K562 (cell line): ENCODE measurements at regions not wholly inside any gene's neighbourhood (a gene's known extent, or its start where the extent isn't known, plus 50 kb on each side); places are given as distances from the start of the nearest gene placed in this dataset.

Experiments used
- ATAC-seq: fragments of 200-7000 bp; cut with Tn5 transposase; 3 replicates; pipeline ENCODE4 v1.9.1; 2020; ENCODE audit warnings: moderate library complexity
- BruUV-seq: library from RNA; stranded (reverse); fragments of 400-500 nt; replicated peaks from 2 replicates; lab custom pipeline; 2021; lab: Mats Ljungman, UMichigan
- CTCF ChIA-PET: fragments of 300-600 bp; formaldehyde crosslinking; extraction: SDS; loops from one replicate; lab custom pipeline; 2021; ENCODE audit warnings: low intra/inter-chr PET ratio; lab: Yijun Ruan, JAX
- POLR2A ChIA-PET: fragments of 300-600, 350-650 bp; sonication (Branson Sonifier 250); formaldehyde crosslinking; extraction: SDS; loops from one replicate; lab custom pipeline; 2021; ENCODE audit warnings: antibody characterized with exemption, inconsistent platforms; lab: Yijun Ruan, JAX
- DNase-seq, 4 experiments: peaks; one replicate each; pipeline versions ENCODE4 v3.0.0 to v3.0.0-alpha.2; 2011 to 2018; ENCODE audit warnings: low spot score in 3 of 4, mixed read lengths in 3 of 4; ENCODE audit errors: extremely low read depth in 1 of 4
- FAIRE-seq: peaks from 2 replicates; lab custom pipeline; 2011; peaks lifted over from hg19 to GRCh38; lab: Jason Lieb, UNC
- H2AFZ ChIP-seq: 2 replicates; pipeline ENCODE4 v1.6.0; 2011; ENCODE audit warnings: low read depth, low read length, control low read depth, inconsistent platforms
- H3K27ac ChIP-seq: fragments of 200-600 bp; 3 replicates; pipeline ENCODE4 v1.8.0; 2011; ENCODE audit warnings: low read depth, mild to moderate bottlenecking, control low read depth, inconsistent platforms, low read length, moderate library complexity, mixed read lengths; ENCODE audit errors: extremely low read depth
- H3K27me3 ChIP-seq, 2 experiments: fragments of 300-600 bp in 1 of 2; 2 replicates in 1 of 2; 3 replicates in 1 of 2; pipeline versions ENCODE4 v1.6.0 to v1.8.0; 2011; ENCODE audit warnings: inconsistent platforms in 2 of 2, low read length in 2 of 2, mild to moderate bottlenecking in 1 of 2, mixed read lengths in 1 of 2, moderate library complexity in 1 of 2; ENCODE audit not compliant: control insufficient read depth in 2 of 2, insufficient read depth in 2 of 2
- H3K36me3 ChIP-seq: fragments of 300-600 bp; 3 replicates; pipeline ENCODE4 v1.8.0; 2011; ENCODE audit warnings: mild to moderate bottlenecking, low read length, inconsistent platforms; ENCODE audit not compliant: control insufficient read depth, insufficient read depth
- H3K4me1 ChIP-seq, 2 experiments: fragments of 200-600 bp in 1 of 2; replicated peaks in 1 of 2; 2 replicates in 1 of 2; 3 replicates in 1 of 2; pipeline versions ENCODE4 v1.5.1 to v1.8.0; 2011; ENCODE audit warnings: inconsistent platforms in 2 of 2, low read length in 2 of 2, mild to moderate bottlenecking in 1 of 2, mixed read lengths in 1 of 2, moderate library complexity in 1 of 2; ENCODE audit not compliant: control insufficient read depth in 2 of 2, insufficient read depth in 2 of 2
- H3K4me2 ChIP-seq: 2 replicates; pipeline ENCODE4 v1.6.1; 2011; ENCODE audit warnings: low read length, control low read depth, inconsistent platforms, mixed read lengths; ENCODE audit not compliant: insufficient read depth
- H3K4me3 ChIP-seq: fragments of 200-600 bp; sonication (generic), shearing (Covaris generic); 2 replicates; pipeline ENCODE4 v1.5.1; 2016; ENCODE audit warnings: control low read depth, inconsistent platforms
- H3K79me2 ChIP-seq: fragments of 200-600 bp; 3 replicates; pipeline ENCODE4 v1.8.0; 2011; ENCODE audit warnings: low read length, inconsistent platforms; ENCODE audit not compliant: control insufficient read depth, insufficient read depth
- H3K9ac ChIP-seq, 2 experiments: 2 replicates each; pipeline versions ENCODE4 v1.6.0 to v1.6.1; 2011; ENCODE audit warnings: low read depth in 2 of 2, low read length in 2 of 2, control low read depth in 1 of 2, inconsistent platforms in 1 of 2, mild to moderate bottlenecking in 1 of 2, mixed read lengths in 1 of 2; ENCODE audit not compliant: insufficient read depth in 1 of 2
- H3K9me1 ChIP-seq: one replicate; pipeline ENCODE4 v1.6.0; 2011; ENCODE audit warnings: inconsistent platforms, mild to moderate bottlenecking, low read length, moderate library complexity; ENCODE audit not compliant: control insufficient read depth, insufficient read depth
- H3K9me3 ChIP-seq: replicated peaks from 2 replicates; pipeline ENCODE4 v1.5.1; 2011; ENCODE audit warnings: low read depth, low read length, inconsistent platforms; ENCODE audit not compliant: control insufficient read depth, insufficient read depth
- H4K20me1 ChIP-seq: replicated peaks from 2 replicates; pipeline ENCODE4 v1.6.1; 2011; ENCODE audit warnings: low read length, inconsistent platforms, mixed read lengths; ENCODE audit not compliant: control insufficient read depth, insufficient read depth
- ASH1L ChIP-seq: fragments of 450-650 bp; IDR thresholded peaks from 2 replicates; pipeline ENCODE4 v1.6.1; 2018; ENCODE audit warnings: borderline replicate concordance, mild to moderate bottlenecking, low read depth; ENCODE audit not compliant: partially characterized antibody
- BMI1 ChIP-seq: fragments of 150-350 bp; IDR thresholded peaks from 2 replicates; pipeline ENCODE4 v1.6.1; 2014; ENCODE audit warnings: low read length
- CBX1 ChIP-seq: sonication (generic); IDR thresholded peaks from 2 replicates; pipeline ENCODE4 v1.6.1; 2016; ENCODE audit warnings: antibody characterized with exemption, low read depth, mild to moderate bottlenecking
- ELF1 ChIP-seq: fragments of 200-800 bp; sonication (Bioruptor generic); IDR thresholded peaks from 2 replicates; pipeline ENCODE4 v1.6.1; 2016; ENCODE audit warnings: missing genetic modification characterization, missing compliant biosample characterization
- GTF2A2 ChIP-seq: IDR thresholded peaks from 2 replicates; pipeline ENCODE4 v1.6.1; 2016; ENCODE audit warnings: mild to moderate bottlenecking, missing genetic modification characterization, missing compliant biosample characterization
- KLF6 ChIP-seq: fragments of 250-450 bp; sonication (Bioruptor Pico); IDR thresholded peaks from 2 replicates; pipeline ENCODE4 v1.4.0; 2020; ENCODE audit warnings: mild to moderate bottlenecking, moderate library complexity, borderline replicate concordance
- MTA1 ChIP-seq: fragments of 450-650 bp; IDR thresholded peaks from 2 replicates; pipeline ENCODE4 v1.6.1; 2017; ENCODE audit warnings: borderline replicate concordance
- MXD1 ChIP-seq: fragments of 250-450 bp; sonication (Bioruptor Pico); IDR thresholded peaks from 2 replicates; pipeline ENCODE4 v1.8.0; 2021; ENCODE audit warnings: borderline replicate concordance, mild to moderate bottlenecking, moderate library complexity; ENCODE audit not compliant: poor library complexity, severe bottlenecking
- NCOR1 ChIP-seq: fragments of 450-650 bp; IDR thresholded peaks from 2 replicates; pipeline ENCODE4 v1.6.1; 2016; ENCODE audit warnings: mild to moderate bottlenecking, moderate library complexity
- NEUROD1 ChIP-seq: fragments of 150-350 bp; IDR thresholded peaks from 2 replicates; pipeline ENCODE4 v1.6.1; 2014; ENCODE audit warnings: borderline replicate concordance, low read length, low read depth; ENCODE audit not compliant: partially characterized antibody
- NFYB ChIP-seq: IDR thresholded peaks from 2 replicates; pipeline ENCODE4 v1.6.1; 2011; ENCODE audit warnings: mild to moderate bottlenecking, moderate library complexity; ENCODE audit not compliant: insufficient read length; ENCODE audit errors: extremely low read depth
- ZFPM2 ChIP-seq: fragments of 250-450 bp; sonication (Bioruptor Pico); IDR thresholded peaks from 2 replicates; pipeline ENCODE4 v1.5.1; 2022; ENCODE audit warnings: mild to moderate bottlenecking
- ZNF695 ChIP-seq: fragments of 450-650 bp; formaldehyde crosslinking; IDR thresholded peaks from 2 replicates; pipeline ENCODE4 v1.4.0; 2020; ENCODE audit warnings: mild to moderate bottlenecking, moderate library complexity
- ZNF75A ChIP-seq: fragments of 450-650 bp; formaldehyde crosslinking; IDR thresholded peaks from 2 replicates; pipeline ENCODE4 v1.4.0; 2020; ENCODE audit warnings: mild to moderate bottlenecking
- WGBS: fragments of 100-300 bp; shearing (Covaris generic); methylation state at CpG from one replicate; pipeline ENCODE4 v1.1.6; 2016; ENCODE audit warnings: low coverage, mixed read lengths; ENCODE audit not compliant: insufficient coverage; ENCODE audit errors: missing lambda C conversion rate; 5-methylcytosine and 5-hydroxymethylcytosine counted together
- in situ Hi-C: fragments of 300-500 bp; cut with MboI; formaldehyde crosslinking; loops from 4 replicates; pipeline ENCODE4 v1.15.0; 2018; ENCODE audit warnings: inconsistent platforms, mixed read lengths
- intact Hi-C: fragments of 100-400 bp; cut with micrococcal nuclease; formaldehyde crosslinking; loops from 2 replicates; pipeline ENCODE4 v1.14.2; 2022

GRCh38 chr13:70391678-70392077 lies 283.4 kb upstream of the KLHL1 start:
- in situ Hi-C loops (no loop called here), intact Hi-C loops (no loop called here)
- no peak overlapping the region for H2AFZ ChIP-seq
- H3K27me3 ChIP-seq: no peaks in the 10 kb centered on the region
- H3K36me3 ChIP-seq: no peaks in the 10 kb centered on the region
- H3K27ac ChIP-seq: no peak overlapping the region
- ChIA-PET POLR2A (no interaction called here), CTCF (no interaction called here)
- no peak overlapping the region for H3K4me3 ChIP-seq
- no peaks in the 10 kb centered on the region for H3K9me1 ChIP-seq
- FAIRE-seq (no peak), ATAC-seq (no peak), DNase-seq (no peak)
- H3K9me3 ChIP-seq: no peaks in the 10 kb centered on the region
- no peaks in the 10 kb centered on the region for H4K20me1 ChIP-seq
- no peak overlapping the region for H3K4me2 ChIP-seq
- 0% methylated on average over 2 of the region's 3 CpGs for WGBS
- no peaks in the 10 kb centered on the region for H3K79me2 ChIP-seq
- no peaks in the 10 kb centered on the region for H3K4me1 ChIP-seq
- H3K9ac ChIP-seq: no peak overlapping the region
- no peak for TF ChIP-seq KLF6 (CRISPR knock-in tag)
- TF ChIP-seq ZFPM2: no peak
- TF ChIP-seq ZNF695 (CRISPR knock-in tag): no peak
- no peak for TF ChIP-seq NEUROD1
- no peak for TF ChIP-seq MXD1
- TF ChIP-seq ELF1 (tag): no peak
- TF ChIP-seq MTA1: no peak
- no peak for TF ChIP-seq GTF2A2 (tag)
- no peak for TF ChIP-seq NFYB
- no peak for TF ChIP-seq CBX1
- TF ChIP-seq ZNF75A (CRISPR knock-in tag): no peak
- TF ChIP-seq BMI1: no peak
- no peak for TF ChIP-seq ASH1L
- no peak for TF ChIP-seq NCOR1
- no TSS peak for BruUV-seq
